ENCODE measurements at regions not wholly inside any gene's neighbourhood (a gene's known extent, or its start where the extent isn't known, plus 50 kb on each side); places are given as distances from the start of the nearest gene placed in this dataset.

- no peak overlapping the region for H3K27ac ChIP-seq (ENCODE audit: control insufficient read depth, insufficient read depth)
- no TSS peak for BruUV-seq (replicated peaks)
- ChIA-PET SMC1A (ENCODE audit: uncharacterized antibody, unreplicated experiment) (interaction anchor here (0.8 kb wide), 1 partner anchor 10 kb away, joined by 3 read pairs; no protein-coding TSS in a partner anchor), RAD21 (ENCODE audit: unreplicated experiment) (no interaction called here), CTCF (interaction anchor here (1.3 kb wide), 1 partner anchor 13 kb away, joined by 3 read pairs; no protein-coding TSS in a partner anchor), POLR2A (no interaction called here)
- no peaks in the 10 kb centered on the region for H3K79me2 ChIP-seq (ENCODE audit: control insufficient read depth, insufficient read depth, low read length)
- no peak overlapping the region for H3K4me2 ChIP-seq (ENCODE audit: control insufficient read depth, insufficient read depth)
- H3K9ac ChIP-seq (ENCODE audit: control insufficient read depth, insufficient read depth, low read length) = no peak overlapping the region
- no peaks in the 10 kb centered on the region for H3K9me3 ChIP-seq (replicated peaks; ENCODE audit: control insufficient read depth, insufficient read depth, low read length)
- no peaks in the 10 kb centered on the region for H3K36me3 ChIP-seq (ENCODE audit: control insufficient read depth in 2 of 2, insufficient read depth in 2 of 2, low read length in 1 of 2)
- FAIRE-seq (no peak), DNase-seq (ENCODE audit: low read depth, low spot score) (no peak), ATAC-seq (no peak)
- WGBS (ENCODE audit: insufficient coverage, insufficient replicate concordance, low lambda C conversion rate, missing lambda C conversion rate) = 53% methylated on average over 3 of the region's 3 CpGs
- H2AFZ ChIP-seq (ENCODE audit: control insufficient read depth, low read depth, low read length) = no peak overlapping the region
- no peaks in the 10 kb centered on the region for H3K4me1 ChIP-seq (ENCODE audit: control insufficient read depth, insufficient read depth, low read length)
- no peaks in the 10 kb centered on the region; a peak in 1 of 4 replicates for H3K27me3 ChIP-seq (replicated peaks in 1 of 2; ENCODE audit: control insufficient read depth in 2 of 2, insufficient read depth in 2 of 2, low read length in 1 of 2)
- in situ Hi-C loops (cut with MboI) = no loop called here
- intact Hi-C loops (cut with micrococcal nuclease; ENCODE audit: unreplicated experiment) = loop anchor here (5.0 kb wide), 1 partner anchor 718 kb away; no protein-coding TSS in a partner anchor
- no peak for TF ChIP-seq BMI1 (IDR thresholded peaks at IDR 0.05; ENCODE audit: borderline replicate concordance)
- no peak for TF ChIP-seq JUND (IDR thresholded peaks at IDR 0.05; ENCODE audit: low read depth, low read length)
- no peaks in the 10 kb centered on the region for H4K20me1 ChIP-seq (ENCODE audit: control insufficient read depth, insufficient read depth)
- H3K4me3 ChIP-seq = no peak overlapping the region
Observed at GRCh38 chr2:58435246-58435645, 194.1 kb upstream of the FANCL start.

- no peak overlapping the region for H3K4me3 ChIP-seq
- ChIA-PET CTCF (interaction anchor here (1.0 to 1.3 kb wide), 2 partner anchors 13 to 21 kb away, joined by 3 read pairs; no protein-coding TSS in a partner anchor), SMC1A (ENCODE audit: uncharacterized antibody, unreplicated experiment) (interaction anchor here (0.8 kb wide), 1 partner anchor 10 kb away, joined by 3 read pairs; no protein-coding TSS in a partner anchor), RAD21 (ENCODE audit: unreplicated experiment) (no interaction called here), POLR2A (no interaction called here)
- no peaks in the 10 kb centered on the region for H3K9me3 ChIP-seq (replicated peaks; ENCODE audit: control insufficient read depth, insufficient read depth, low read length)
- FAIRE-seq (no peak), DNase-seq (ENCODE audit: low read depth, low spot score) (no peak), ATAC-seq (no peak)
- no peaks in the 10 kb centered on the region for H3K4me1 ChIP-seq (ENCODE audit: control insufficient read depth, insufficient read depth, low read length)
- H4K20me1 ChIP-seq (ENCODE audit: control insufficient read depth, insufficient read depth) = no peaks in the 10 kb centered on the region
- no peak overlapping the region for H3K9ac ChIP-seq (ENCODE audit: control insufficient read depth, insufficient read depth, low read length)
- BruUV-seq (replicated peaks) = no TSS peak
- no peaks in the 10 kb centered on the region for H3K36me3 ChIP-seq (ENCODE audit: control insufficient read depth in 2 of 2, insufficient read depth in 2 of 2, low read length in 1 of 2)
- WGBS (ENCODE audit: insufficient coverage, insufficient replicate concordance, low lambda C conversion rate, missing lambda C conversion rate) = 25% methylated on average over 1 of the region's 1 CpG
- H2AFZ ChIP-seq (ENCODE audit: control insufficient read depth, low read depth, low read length) = no peak overlapping the region
- no peak overlapping the region for H3K4me2 ChIP-seq (ENCODE audit: control insufficient read depth, insufficient read depth)
- in situ Hi-C loops (cut with MboI) (no loop called here), intact Hi-C loops (cut with micrococcal nuclease; ENCODE audit: unreplicated experiment) (loop anchor here (5.0 kb wide), 1 partner anchor 717 kb away; no protein-coding TSS in a partner anchor)
- no peaks in the 10 kb centered on the region; a peak in 1 of 4 replicates for H3K27me3 ChIP-seq (replicated peaks in 1 of 2; ENCODE audit: control insufficient read depth in 2 of 2, insufficient read depth in 2 of 2, low read length in 1 of 2)
- no peak overlapping the region for H3K27ac ChIP-seq (ENCODE audit: control insufficient read depth, insufficient read depth)
- H3K79me2 ChIP-seq (ENCODE audit: control insufficient read depth, insufficient read depth, low read length) = no peaks in the 10 kb centered on the region
- TF ChIP-seq SMC3 (IDR thresholded peaks at IDR 0.05; ENCODE audit: borderline replicate concordance, low read length) (no peak), RAD51 (IDR thresholded peaks at IDR 0.05) (no peak), STAT3 (IDR thresholded peaks at IDR 0.05; ENCODE audit: low read depth, low read length) (no peak), TCF7 (IDR thresholded peaks at IDR 0.05; ENCODE audit: borderline replicate concordance) (no peak), CREB1 (IDR thresholded peaks at IDR 0.05; ENCODE audit: low read depth) (no peak), ATF7 (IDR thresholded peaks at IDR 0.05; ENCODE audit: low read depth) (no peak), TAF1 (IDR thresholded peaks at IDR 0.05; ENCODE audit: borderline replicate concordance, low read depth, low read length) (no peak), BCL11A (IDR thresholded peaks at IDR 0.05; ENCODE audit: low read depth, low read length) (no peak), E2F8 (IDR thresholded peaks at IDR 0.05; ENCODE audit: low read depth, partially characterized antibody) (no peak)
- TF ChIP-seq, protein P1, sequence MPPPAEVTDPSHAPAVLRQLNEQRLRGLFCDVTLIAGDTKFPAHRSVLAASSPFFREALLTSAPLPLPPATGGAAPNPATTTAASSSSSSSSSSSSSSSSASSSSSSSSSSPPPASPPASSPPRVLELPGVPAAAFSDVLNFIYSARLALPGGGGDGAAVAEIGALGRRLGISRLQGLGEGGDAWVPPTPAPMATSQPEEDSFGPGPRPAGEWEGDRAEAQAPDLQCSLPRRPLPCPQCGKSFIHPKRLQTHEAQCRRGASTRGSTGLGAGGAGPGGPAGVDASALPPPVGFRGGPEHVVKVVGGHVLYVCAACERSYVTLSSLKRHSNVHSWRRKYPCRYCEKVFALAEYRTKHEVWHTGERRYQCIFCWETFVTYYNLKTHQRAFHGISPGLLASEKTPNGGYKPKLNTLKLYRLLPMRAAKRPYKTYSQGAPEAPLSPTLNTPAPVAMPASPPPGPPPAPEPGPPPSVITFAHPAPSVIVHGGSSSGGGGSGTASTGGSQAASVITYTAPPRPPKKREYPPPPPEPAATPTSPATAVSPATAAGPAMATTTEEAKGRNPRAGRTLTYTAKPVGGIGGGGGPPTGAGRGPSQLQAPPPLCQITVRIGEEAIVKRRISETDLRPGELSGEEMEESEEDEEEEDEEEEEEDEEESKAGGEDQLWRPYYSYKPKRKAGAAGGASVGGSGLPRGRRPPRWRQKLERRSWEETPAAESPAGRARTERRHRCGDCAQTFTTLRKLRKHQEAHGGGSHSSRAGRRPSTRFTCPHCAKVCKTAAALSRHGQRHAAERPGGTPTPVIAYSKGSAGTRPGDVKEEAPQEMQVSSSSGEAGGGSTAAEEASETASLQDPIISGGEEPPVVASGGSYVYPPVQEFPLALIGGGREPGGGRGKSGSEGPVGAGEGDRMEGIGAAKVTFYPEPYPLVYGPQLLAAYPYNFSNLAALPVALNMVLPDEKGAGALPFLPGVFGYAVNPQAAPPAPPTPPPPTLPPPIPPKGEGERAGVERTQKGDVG (CRISPR knock-in tag; IDR thresholded peaks at IDR 0.05) = no peak
Observed at GRCh38 chr2:58434692-58435091, 193.6 kb upstream of the FANCL start.

Data from GM12878 (cell line).